Astrocyte (in vitro differentiated cells and primary cell): ENCODE measurements at regions not wholly inside any gene's neighbourhood (a gene's known extent, or its start where the extent isn't known, plus 50 kb on each side); places are given as distances from the start of the nearest gene placed in this dataset.

Experiments
- CTCF ChIP-seq: IDR thresholded peaks from 2 replicates; pipeline ENCODE4 v1.5.1; 2011; ENCODE audit warnings: low read depth, mild to moderate bottlenecking, inconsistent platforms, low read length, moderate library complexity; ENCODE audit not compliant: insufficient read depth
- EZH2 ChIP-seq: IDR thresholded peaks from 2 replicates; pipeline ENCODE4 v1.6.1; 2012; ENCODE audit warnings: mild to moderate bottlenecking, low read length, inconsistent platforms; ENCODE audit not compliant: insufficient read depth

DNA sequence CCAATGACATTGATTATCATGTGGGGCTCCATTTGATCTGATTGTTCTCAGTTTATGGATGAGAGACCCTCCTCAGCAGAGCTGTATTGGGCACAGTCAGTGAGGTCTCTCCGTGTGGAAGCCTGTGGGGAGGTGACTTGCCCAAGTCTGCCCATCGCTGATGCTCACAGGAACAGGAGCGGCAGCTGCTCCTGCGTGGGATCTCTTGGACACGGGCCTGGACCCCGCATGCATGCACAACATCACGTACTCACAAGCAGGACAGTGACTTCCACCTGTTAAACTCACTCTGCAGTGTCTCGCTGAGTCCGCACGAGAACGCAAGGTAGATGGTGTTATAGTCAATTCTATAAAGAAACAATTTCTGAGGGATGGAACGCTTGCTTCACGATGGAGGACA lies 55.0 kb downstream of the KCNF1 start:
- no peak for TF ChIP-seq CTCF
- no peak for TF ChIP-seq EZH2
